Tibial artery (tissue), 4 donors: ENCODE measurements at regions not wholly inside any gene's neighbourhood (a gene's known extent, or its start where the extent isn't known, plus 50 kb on each side); places are given as distances from the start of the nearest gene placed in this dataset.

Source experiments
- DNase-seq, 2 donors: peaks; one replicate each; pipeline ENCODE4 v3.0.0-alpha.2; 2019
- H3K27ac ChIP-seq, 2 donors: fragments of 200-600 bp; sonication (generic) in 1 of 2; 1 replicate in 1 of 2; 2 replicates in 1 of 2; pipeline ENCODE4 v1.5.1; 2018 to 2019; ENCODE audit warnings: mild to moderate bottlenecking in 1 of 2
- H3K27me3 ChIP-seq, 2 donors: fragments of 200-600 bp; sonication (generic) in 1 of 2; one replicate each; pipeline versions ENCODE4 v1.5.1 to v1.6.0; 2016 to 2019
- H3K36me3 ChIP-seq, 3 donors: fragments of 200-600 bp; sonication (generic) in 2 of 3; one replicate each; pipeline ENCODE4 v1.5.1; 2016 to 2019; ENCODE audit warnings: mild to moderate bottlenecking in 2 of 3
- H3K4me1 ChIP-seq, 4 donors: fragments of 200-600 bp; sonication (generic) in 2 of 4; 1 replicate in 3 of 4; 2 replicates in 1 of 4; pipeline ENCODE4 v1.5.1; 2016 to 2019
- H3K4me3 ChIP-seq, 2 donors: fragments of 200-600 bp; sonication (generic) in 1 of 2; 1 replicate in 1 of 2; 2 replicates in 1 of 2; pipeline ENCODE4 v1.5.1; 2018 to 2019; ENCODE audit warnings: mild to moderate bottlenecking in 2 of 2
- H3K9me3 ChIP-seq, 3 donors: fragments of 200-600 bp; sonication (generic) in 1 of 3; one replicate each; pipeline ENCODE4 v1.5.1; 2016 to 2019
- CTCF ChIP-seq, 2 experiments: fragments of 200-600 bp in 1 of 2; fragments of 450-650 bp in 1 of 2; IDR thresholded peaks; one replicate each; pipeline ENCODE4 v1.5.1; 2017 to 2019; ENCODE audit warnings: antibody characterized with exemption in 2 of 2, mild to moderate bottlenecking in 1 of 2, moderate library complexity in 1 of 2
- intact Hi-C: fragments of 100-400 bp; cut with DNase I; formaldehyde crosslinking; loops from one replicate; pipeline ENCODE4 v1.15.0; 2023; ENCODE audit warnings: low total_unique reads

GRCh38 chr22:44438481-44439131 lies 59.4 kb downstream of the RTL6 start:
- no peaks in the 10 kb centered on the region for H3K9me3 ChIP-seq
- peak in 1 of 2 donors; percentile 64 for DNase-seq
- no peak overlapping the region for H3K27ac ChIP-seq
- H3K27me3 ChIP-seq: peaks cover 0 to 3% of the 10 kb centered on the region in 2 donors
- H3K4me3 ChIP-seq: no peak overlapping the region
- intact Hi-C loops: no loop called here
- no peaks in the 10 kb centered on the region for H3K4me1 ChIP-seq
- no peak for TF ChIP-seq CTCF (IDR thresholded peaks at IDR 0.05)
- H3K36me3 ChIP-seq: no peaks in the 10 kb centered on the region

- DNase-seq: peak in 1 of 2 donors; percentile 48
- H3K36me3 ChIP-seq: no peaks in the 10 kb centered on the region
- intact Hi-C loops: no loop called here
- no peak overlapping the region for H3K27ac ChIP-seq
- no peaks in the 10 kb centered on the region for H3K9me3 ChIP-seq
- TF ChIP-seq CTCF (IDR thresholded peaks at IDR 0.05): no peak
- no peaks in the 10 kb centered on the region for H3K4me1 ChIP-seq
- H3K27me3 ChIP-seq: peaks cover 0 to 3% of the 10 kb centered on the region in 2 donors
- H3K4me3 ChIP-seq: no peak overlapping the region
Measured at GRCh38 chr22:44438056-44438455, 60.0 kb downstream of the RTL6 start.

GRCh38 chr22:44437216-44438055 lies 60.6 kb downstream of the RTL6 start:
- Histone ChIP-seq H3K4me1 (no peaks in the 10 kb centered on the region), H3K4me3 (no peak overlapping the region), H3K27me3 (peaks cover 0 to 3% of the 10 kb centered on the region in 2 donors), H3K27ac (no peak overlapping the region), H3K36me3 (no peaks in the 10 kb centered on the region), H3K9me3 (no peaks in the 10 kb centered on the region)
- no peak for TF ChIP-seq CTCF (IDR thresholded peaks at IDR 0.05)
- DNase-seq: peak in 1 of 2 donors; percentile 48
- intact Hi-C loops: no loop called here

- intact Hi-C loops: no loop called here
- H3K27ac ChIP-seq: no peak overlapping the region
- H3K9me3 ChIP-seq: no peaks in the 10 kb centered on the region
- no peak overlapping the region for H3K4me3 ChIP-seq
- no peaks in the 10 kb centered on the region for H3K4me1 ChIP-seq
- H3K36me3 ChIP-seq: no peaks in the 10 kb centered on the region
- DNase-seq: no peak
- TF ChIP-seq CTCF (IDR thresholded peaks at IDR 0.05): no peak
- peaks cover 0 to 3% of the 10 kb centered on the region in 2 donors for H3K27me3 ChIP-seq
Measured at GRCh38 chr22:44436736-44437135, 61.3 kb downstream of the RTL6 start.

GRCh38 chr22:44431256-44431655 lies 66.8 kb downstream of the RTL6 start:
- intact Hi-C loops: no loop called here
- Histone ChIP-seq H3K4me3 (no peak overlapping the region), H3K27ac (no peak overlapping the region), H3K9me3 (no peaks in the 10 kb centered on the region), H3K36me3 (no peaks in the 10 kb centered on the region), H3K4me1 (no peaks in the 10 kb centered on the region), H3K27me3 (peaks cover 0 to 26% of the 10 kb centered on the region in 2 donors)
- DNase-seq: peak; percentile 4 to 46
- TF ChIP-seq CTCF (IDR thresholded peaks at IDR 0.05): no peak
